ENCODE measurements at regions not wholly inside any gene's neighbourhood (a gene's known extent, or its start where the extent isn't known, plus 50 kb on each side); places are given as distances from the start of the nearest gene placed in this dataset.

DNA sequence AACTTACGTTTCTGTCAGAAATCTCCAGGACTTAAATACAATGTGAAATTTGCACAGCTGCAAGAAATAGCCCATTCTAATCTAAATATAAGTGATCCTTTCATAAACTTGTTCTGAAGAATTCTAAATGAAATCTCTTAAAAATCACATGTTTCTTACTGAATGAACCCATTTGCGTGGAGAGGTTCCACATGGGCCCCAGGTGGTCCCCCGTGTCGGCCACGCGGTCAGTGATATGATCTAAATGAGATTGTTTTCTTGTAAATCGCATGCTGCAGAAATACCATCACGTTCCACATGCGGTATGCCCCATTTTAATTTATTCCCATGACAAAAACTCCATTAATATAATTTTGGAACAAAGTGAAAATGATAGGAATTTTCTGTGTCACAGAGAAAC, 818.9 kb upstream of the SLC35B3 start:
- TF ChIP-seq, protein P1, sequence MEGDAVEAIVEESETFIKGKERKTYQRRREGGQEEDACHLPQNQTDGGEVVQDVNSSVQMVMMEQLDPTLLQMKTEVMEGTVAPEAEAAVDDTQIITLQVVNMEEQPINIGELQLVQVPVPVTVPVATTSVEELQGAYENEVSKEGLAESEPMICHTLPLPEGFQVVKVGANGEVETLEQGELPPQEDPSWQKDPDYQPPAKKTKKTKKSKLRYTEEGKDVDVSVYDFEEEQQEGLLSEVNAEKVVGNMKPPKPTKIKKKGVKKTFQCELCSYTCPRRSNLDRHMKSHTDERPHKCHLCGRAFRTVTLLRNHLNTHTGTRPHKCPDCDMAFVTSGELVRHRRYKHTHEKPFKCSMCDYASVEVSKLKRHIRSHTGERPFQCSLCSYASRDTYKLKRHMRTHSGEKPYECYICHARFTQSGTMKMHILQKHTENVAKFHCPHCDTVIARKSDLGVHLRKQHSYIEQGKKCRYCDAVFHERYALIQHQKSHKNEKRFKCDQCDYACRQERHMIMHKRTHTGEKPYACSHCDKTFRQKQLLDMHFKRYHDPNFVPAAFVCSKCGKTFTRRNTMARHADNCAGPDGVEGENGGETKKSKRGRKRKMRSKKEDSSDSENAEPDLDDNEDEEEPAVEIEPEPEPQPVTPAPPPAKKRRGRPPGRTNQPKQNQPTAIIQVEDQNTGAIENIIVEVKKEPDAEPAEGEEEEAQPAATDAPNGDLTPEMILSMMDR (IDR thresholded peaks at IDR 0.05 in 8 of 11, conservative IDR thresholded peaks at IDR 0.05 in 3 of 11): no peak
- TF ChIP-seq POLR2AphosphoS5 (IDR thresholded peaks at IDR 0.05) (no peak), POLR2A (IDR thresholded peaks at IDR 0.05) (no peak)

DNA sequence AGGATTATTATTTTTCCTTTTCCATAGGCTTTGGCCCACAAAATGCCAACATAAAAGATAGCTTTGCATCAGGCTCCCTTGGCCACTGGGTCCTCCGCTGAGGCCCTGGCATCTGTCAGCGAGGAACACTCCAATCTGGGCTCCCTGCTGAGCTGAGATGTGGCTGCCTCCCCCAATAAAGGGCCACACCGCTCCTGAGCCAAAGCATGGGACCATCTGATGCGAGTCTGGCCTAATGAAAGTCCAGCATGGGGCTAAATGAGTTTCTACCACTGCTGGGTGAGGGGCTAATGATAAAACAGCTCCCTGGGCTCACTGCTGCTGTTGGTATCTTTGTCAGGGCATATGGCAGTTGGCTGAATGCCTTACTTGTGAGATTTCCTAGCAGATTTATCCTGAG, 817.5 kb upstream of the SLC35B3 start:
- TF ChIP-seq, protein P1 (IDR thresholded peaks at IDR 0.05 in 8 of 11, conservative IDR thresholded peaks at IDR 0.05 in 3 of 11): no peak
- TF ChIP-seq POLR2AphosphoS5 (IDR thresholded peaks at IDR 0.05) (no peak), POLR2A (IDR thresholded peaks at IDR 0.05) (no peak)
- WGBS, 5 donors: 65 to 73% (median 67%) methylated on average over 4 of the region's 4 CpGs
- no peaks in the 10 kb centered on the region for H3K9me3 ChIP-seq
- no peak overlapping the region for H3K4me3 ChIP-seq
- no peaks in the 10 kb centered on the region for H3K4me1 ChIP-seq
- intact Hi-C loops (cut with DNase I; ENCODE audit: low total_unique reads): no loop called here
- H3K36me3 ChIP-seq: no peaks in the 10 kb centered on the region
- no peak overlapping the region for H3K27ac ChIP-seq
- no peaks in the 10 kb centered on the region for H3K27me3 ChIP-seq (replicated peaks in 1 of 7)
- DNase-seq: no peak

More for the DNA sequence above, 818.9 kb upstream of the SLC35B3 start:
- Histone ChIP-seq H3K27ac (no peak overlapping the region), H3K4me1 (no peaks in the 10 kb centered on the region), H3K27me3 (replicated peaks in 1 of 7) (no peaks in the 10 kb centered on the region), H3K4me3 (no peak overlapping the region), H3K9me3 (no peaks in the 10 kb centered on the region), H3K36me3 (no peaks in the 10 kb centered on the region)
- DNase-seq: no peak
- intact Hi-C loops (cut with DNase I; ENCODE audit: low total_unique reads): no loop called here
- WGBS, 5 donors: 81 to 91% (median 86%) methylated on average over 9 of the region's 9 CpGs

GRCh38 chr6:9250852-9251251, 815.5 kb upstream of the SLC35B3 start:
- intact Hi-C loops (cut with DNase I; ENCODE audit: low total_unique reads): no loop called here
- H3K4me3 ChIP-seq: no peak overlapping the region
- no peaks in the 10 kb centered on the region for H3K27me3 ChIP-seq (replicated peaks in 1 of 7)
- H3K4me1 ChIP-seq: no peaks in the 10 kb centered on the region
- no peaks in the 10 kb centered on the region for H3K36me3 ChIP-seq
- no peak for DNase-seq
- no peak overlapping the region for H3K27ac ChIP-seq
- 20 to 25% (median 21%) methylated on average over 9 of the region's 9 CpGs for WGBS, 5 donors
- TF ChIP-seq, protein P1 (IDR thresholded peaks at IDR 0.05 in 8 of 11, conservative IDR thresholded peaks at IDR 0.05 in 3 of 11): no peak
- TF ChIP-seq POLR2AphosphoS5 (IDR thresholded peaks at IDR 0.05) (no peak), POLR2A (IDR thresholded peaks at IDR 0.05) (no peak)
- H3K9me3 ChIP-seq: no peaks in the 10 kb centered on the region

- no peaks in the 10 kb centered on the region for H3K36me3 ChIP-seq
- H3K27ac ChIP-seq: no peak overlapping the region
- DNase-seq: no peak
- no peak for TF ChIP-seq POLR2AphosphoS5 (IDR thresholded peaks at IDR 0.05)
- TF ChIP-seq, protein P1 (IDR thresholded peaks at IDR 0.05 in 8 of 11, conservative IDR thresholded peaks at IDR 0.05 in 3 of 11): no peak
- no peak for TF ChIP-seq POLR2A (IDR thresholded peaks at IDR 0.05)
- 92 to 97% (median 95%) methylated on average over 4 of the region's 4 CpGs for WGBS, 5 donors
- intact Hi-C loops (cut with DNase I; ENCODE audit: low total_unique reads): no loop called here
- no peak overlapping the region for H3K4me3 ChIP-seq
- no peaks in the 10 kb centered on the region for H3K4me1 ChIP-seq
- H3K9me3 ChIP-seq: peaks cover 0 to 3% (median 0%) of the 10 kb centered on the region in 8 donors
- no peaks in the 10 kb centered on the region for H3K27me3 ChIP-seq (replicated peaks in 1 of 7)
Observed at GRCh38 chr6:9248133-9248532, 812.8 kb upstream of the SLC35B3 start.

Data from spleen (tissue), 11 donors.